Adrenal gland (tissue), 5 donors: ENCODE measurements at regions not wholly inside any gene's neighbourhood (a gene's known extent, or its start where the extent isn't known, plus 50 kb on each side); places are given as distances from the start of the nearest gene placed in this dataset.

Experiments
- POLR2A ChIP-seq, 2 donors: fragments of 450-650 bp; IDR thresholded peaks; one replicate each; pipeline ENCODE4 v1.6.1; 2017; ENCODE audit warnings: antibody characterized with exemption in 2 of 2, mild to moderate bottlenecking in 2 of 2, moderate library complexity in 1 of 2
- TF ChIP-seq, protein P1 (sequence below), 6 experiments: fragments of 450-650 bp in 4 of 6; fragments of 200-600 bp in 2 of 6; sonication (generic) in 1 of 6; IDR thresholded peaks; 1 replicate in 5 of 6; 2 replicates in 1 of 6; pipeline versions ENCODE4 v1.5.1 to v1.8.0; 2016 to 2021; ENCODE audit warnings: antibody characterized with exemption in 6 of 6, mild to moderate bottlenecking in 2 of 6, moderate library complexity in 1 of 6
- donor health status: DM: no; HTN: no; CAD: no.

DNA sequence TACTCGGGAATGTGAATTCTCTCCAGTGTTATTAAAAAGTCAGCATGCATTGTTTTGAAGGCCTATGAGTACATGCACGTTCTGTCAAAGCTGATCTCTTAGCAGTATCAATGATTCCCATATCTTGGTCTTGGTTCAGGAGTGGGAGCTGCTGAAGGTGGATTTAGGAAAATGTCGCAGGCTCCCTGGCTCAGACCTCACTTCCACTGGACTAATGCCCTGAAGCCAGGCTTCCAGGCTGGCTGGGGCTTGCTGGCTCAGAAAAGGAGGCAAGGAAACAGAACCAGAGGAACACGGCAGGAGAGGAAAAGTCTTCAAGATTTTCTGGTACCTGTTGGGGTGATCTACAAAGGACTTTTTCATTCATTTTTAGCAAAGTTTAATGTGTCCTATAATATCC, 81.6 kb downstream of the OLIG3 start:
- TF ChIP-seq, protein P1, sequence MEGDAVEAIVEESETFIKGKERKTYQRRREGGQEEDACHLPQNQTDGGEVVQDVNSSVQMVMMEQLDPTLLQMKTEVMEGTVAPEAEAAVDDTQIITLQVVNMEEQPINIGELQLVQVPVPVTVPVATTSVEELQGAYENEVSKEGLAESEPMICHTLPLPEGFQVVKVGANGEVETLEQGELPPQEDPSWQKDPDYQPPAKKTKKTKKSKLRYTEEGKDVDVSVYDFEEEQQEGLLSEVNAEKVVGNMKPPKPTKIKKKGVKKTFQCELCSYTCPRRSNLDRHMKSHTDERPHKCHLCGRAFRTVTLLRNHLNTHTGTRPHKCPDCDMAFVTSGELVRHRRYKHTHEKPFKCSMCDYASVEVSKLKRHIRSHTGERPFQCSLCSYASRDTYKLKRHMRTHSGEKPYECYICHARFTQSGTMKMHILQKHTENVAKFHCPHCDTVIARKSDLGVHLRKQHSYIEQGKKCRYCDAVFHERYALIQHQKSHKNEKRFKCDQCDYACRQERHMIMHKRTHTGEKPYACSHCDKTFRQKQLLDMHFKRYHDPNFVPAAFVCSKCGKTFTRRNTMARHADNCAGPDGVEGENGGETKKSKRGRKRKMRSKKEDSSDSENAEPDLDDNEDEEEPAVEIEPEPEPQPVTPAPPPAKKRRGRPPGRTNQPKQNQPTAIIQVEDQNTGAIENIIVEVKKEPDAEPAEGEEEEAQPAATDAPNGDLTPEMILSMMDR (IDR thresholded peaks at IDR 0.05) = no peak
- TF ChIP-seq POLR2A (IDR thresholded peaks at IDR 0.05) = no peak
